NCI-H1436 treated with DMSO at 0.1 percent for 48 hours (cell line): ENCODE measurements at regions not wholly inside any gene's neighbourhood (a gene's known extent, or its start where the extent isn't known, plus 50 kb on each side); places are given as distances from the start of the nearest gene placed in this dataset.

Experiments
- DNase-seq: peaks from one replicate; lab custom pipeline; 2025; lab: John Stamatoyannopoulos, UW

GRCh38 chr2:78585871-78586270 lies 439.6 kb upstream of the REG3G start:
- no peak for DNase-seq

DNA sequence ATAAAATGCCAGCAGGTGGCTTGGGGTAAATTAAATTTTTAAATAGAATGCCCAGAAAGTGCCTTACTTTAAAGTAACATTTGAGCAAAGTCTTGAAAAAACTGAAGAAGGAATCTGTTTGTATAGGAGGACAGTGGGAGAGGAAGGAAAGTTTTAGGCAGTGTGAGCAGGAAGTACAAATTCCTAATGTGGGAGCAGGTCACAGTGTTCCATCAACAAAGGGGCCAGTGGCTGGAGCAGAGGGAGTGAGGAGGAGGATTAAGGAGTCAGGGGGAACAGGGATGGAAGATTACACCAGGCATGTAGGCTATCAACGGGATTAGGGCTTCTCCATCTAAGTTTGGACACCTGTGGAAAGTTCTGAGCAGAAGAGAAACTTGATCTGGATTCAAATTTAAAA lies 439.2 kb upstream of the REG3G start:
- no peak for DNase-seq

DNA sequence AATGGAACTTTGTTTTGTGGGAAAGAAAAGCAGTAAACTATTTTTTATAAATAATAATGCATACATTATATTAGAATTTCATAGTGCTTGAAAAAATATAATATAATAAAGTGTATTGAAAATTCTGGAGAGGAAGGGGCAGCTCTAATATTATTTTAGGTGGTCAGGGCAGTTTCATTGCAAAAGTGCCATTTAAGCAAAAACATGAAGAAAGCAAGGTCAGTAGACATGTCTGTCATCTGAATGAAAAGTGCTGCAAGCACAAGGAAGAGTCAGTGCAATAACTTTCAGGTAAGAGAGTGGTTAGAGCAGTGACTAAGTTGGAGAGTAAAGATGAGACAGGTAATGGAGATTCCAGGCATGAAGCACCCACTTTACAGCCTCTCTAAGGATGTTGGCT lies 435.6 kb upstream of the REG3G start:
- no peak for DNase-seq

DNA sequence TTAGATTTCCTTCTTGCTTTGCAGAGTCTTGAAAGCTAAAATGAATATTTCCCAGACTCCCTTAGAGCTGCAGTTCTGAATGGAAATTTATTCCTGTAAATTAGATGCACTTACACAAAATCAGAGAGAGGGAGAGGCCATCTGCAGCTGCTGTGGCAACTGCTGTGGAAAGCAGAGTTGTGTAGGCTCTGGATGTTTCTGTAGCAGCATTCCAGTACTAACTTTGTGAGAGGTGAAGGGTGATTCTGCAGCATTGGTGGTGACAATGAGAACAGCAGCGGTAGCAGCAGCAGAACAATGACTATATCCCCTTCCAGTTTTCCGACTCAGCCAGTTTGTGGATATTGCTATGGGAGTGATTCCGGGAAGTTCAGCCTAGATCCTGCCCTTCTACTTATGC lies 433.0 kb upstream of the REG3G start:
- DNase-seq, result no peak

DNA sequence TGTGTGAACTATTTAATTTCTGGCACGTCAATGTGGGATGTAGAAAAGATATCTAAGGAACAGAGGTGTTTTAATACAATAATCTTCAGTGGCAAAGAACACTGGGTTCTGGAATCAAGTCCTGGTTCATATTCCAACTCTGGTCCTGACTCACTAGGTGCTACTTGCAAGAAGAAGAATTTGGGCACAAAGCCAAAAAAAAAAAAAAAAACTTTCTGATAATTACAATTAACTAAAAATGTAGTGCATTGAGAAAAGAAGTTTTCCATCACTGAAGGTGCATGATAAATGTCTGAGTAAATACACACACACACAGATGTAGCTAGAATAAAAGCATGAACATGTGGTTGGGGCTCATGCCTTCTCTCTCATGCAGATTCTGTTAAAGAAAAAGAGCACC lies 424.4 kb upstream of the REG3G start:
- DNase-seq, result no peak

DNA sequence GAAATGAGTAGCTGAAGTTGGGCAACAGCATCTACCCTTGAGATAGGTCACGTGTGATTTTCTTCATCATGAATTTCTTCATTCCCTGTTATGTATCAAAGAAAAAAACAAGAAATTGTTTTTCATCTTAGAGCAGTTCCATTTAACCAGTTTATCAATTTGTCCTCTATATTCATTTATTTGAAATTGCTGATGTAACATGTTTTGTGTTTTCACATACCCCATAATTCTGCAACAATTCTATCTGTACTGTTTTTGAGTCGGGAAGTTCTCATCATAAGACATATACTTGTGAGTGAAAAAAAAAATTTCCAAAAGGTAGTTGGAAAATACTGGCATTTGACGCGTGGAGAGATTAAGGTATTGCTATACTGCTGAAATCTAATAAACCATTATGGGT lies 422.6 kb upstream of the REG3G start:
- no peak for DNase-seq

GRCh38 chr2:78606895-78607294 lies 418.6 kb upstream of the REG3G start:
- no peak for DNase-seq

- no peak for DNase-seq
These were observed 410.8 kb upstream of the REG3G start for GRCh38 chr2:78614726-78615125.

DNA sequence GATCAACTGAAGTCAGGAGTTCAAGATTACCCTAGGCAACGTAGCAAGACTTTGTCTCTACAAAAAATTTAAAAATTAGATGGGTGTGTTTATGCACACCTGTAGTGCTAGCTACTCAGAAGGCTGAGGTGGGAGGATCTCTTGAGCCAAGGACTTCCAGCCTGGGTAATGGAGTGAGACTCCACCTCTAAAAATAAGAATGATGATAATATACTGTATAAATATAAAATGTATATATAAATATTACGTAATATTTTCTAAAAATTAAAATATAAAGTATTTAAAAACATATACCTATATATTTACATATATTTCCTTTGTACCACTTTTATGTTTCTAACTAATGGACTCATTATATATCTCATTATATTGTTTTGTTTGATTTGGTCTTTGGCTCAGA lies 409.5 kb upstream of the REG3G start:
- DNase-seq, result no peak

GRCh38 chr2:78634425-78634824 lies 391.1 kb upstream of the REG3G start:
- no peak for DNase-seq

DNA sequence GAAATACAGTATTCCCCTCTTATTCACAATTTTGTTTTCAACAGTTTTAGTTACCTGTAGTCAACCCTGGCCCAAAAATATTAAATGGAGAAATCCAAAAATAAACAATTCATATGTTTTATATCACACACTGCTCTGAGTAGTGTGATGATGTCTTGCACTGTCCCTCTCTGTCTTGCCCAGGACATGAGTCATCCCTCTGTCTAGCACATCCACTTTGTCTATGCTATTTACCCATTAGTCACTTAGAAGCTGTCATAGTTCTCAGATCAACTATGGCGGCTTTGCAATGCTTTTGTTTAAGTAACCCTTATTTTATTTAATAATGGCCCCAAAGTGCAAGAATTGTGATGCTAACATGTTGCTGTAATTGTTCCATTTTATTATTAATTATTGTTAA lies 380.6 kb upstream of the REG3G start:
- no peak for DNase-seq

DNA sequence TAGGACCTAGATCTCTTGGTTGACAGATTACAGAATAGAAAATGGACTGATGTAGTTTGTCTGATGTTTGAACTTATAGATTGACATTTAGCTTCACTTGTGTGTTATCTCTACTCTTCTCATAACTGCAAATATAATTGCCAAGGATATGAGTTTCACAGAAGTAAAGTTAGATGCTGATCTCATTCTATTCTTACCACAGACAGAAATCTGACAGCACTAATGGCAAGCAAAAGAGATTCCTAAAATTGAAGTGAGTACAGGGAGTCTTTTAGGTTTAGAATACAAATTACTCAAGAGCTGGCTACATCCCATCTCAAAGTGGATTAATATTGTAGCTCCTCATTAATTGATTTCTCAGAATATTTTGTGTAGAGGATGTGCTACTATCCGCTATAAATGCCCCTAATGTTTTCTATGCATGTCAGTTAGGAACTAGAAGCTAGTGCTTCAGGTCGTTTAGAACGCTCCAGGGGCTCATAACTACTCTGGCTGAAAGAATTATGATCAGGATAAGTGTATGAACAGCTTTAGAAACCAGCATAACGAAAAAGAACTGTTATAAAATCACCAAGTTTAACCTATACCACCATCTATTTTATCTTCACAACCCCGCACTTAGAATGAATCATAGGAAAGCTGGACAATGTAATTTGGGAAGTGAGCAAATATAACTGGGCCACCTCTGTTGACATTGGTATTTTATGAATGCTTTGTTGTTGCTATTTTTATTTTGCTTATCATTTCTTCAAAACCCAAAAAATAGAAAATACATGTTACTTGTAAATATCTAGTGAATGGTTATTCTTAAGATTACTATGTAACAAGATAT lies 378.8 kb upstream of the REG3G start:
- DNase-seq, result no peak

- DNase-seq, result no peak
These were observed 376.9 kb upstream of the REG3G start for GRCh38 chr2:78648558-78648957.

DNA sequence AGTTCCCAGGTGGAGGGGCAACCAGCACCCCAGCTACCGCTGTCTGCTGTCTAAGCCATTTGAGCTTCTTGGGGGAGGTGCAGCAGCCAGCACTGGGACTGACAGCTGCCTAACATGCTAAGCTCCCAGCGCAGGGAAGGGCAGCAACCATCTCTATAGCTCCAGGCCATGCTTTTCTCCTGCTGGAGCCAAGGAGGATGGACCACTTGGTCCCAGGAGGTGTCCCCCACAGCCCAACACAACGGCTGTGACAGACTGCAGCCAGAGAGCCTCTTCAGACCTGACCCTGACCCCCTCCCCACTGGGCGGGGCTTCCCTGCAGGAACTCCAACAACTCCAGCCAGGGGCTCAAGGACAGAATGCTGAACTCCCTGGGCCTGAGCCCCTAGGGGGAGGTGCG lies 370.6 kb upstream of the REG3G start:
- no peak for DNase-seq

DNA sequence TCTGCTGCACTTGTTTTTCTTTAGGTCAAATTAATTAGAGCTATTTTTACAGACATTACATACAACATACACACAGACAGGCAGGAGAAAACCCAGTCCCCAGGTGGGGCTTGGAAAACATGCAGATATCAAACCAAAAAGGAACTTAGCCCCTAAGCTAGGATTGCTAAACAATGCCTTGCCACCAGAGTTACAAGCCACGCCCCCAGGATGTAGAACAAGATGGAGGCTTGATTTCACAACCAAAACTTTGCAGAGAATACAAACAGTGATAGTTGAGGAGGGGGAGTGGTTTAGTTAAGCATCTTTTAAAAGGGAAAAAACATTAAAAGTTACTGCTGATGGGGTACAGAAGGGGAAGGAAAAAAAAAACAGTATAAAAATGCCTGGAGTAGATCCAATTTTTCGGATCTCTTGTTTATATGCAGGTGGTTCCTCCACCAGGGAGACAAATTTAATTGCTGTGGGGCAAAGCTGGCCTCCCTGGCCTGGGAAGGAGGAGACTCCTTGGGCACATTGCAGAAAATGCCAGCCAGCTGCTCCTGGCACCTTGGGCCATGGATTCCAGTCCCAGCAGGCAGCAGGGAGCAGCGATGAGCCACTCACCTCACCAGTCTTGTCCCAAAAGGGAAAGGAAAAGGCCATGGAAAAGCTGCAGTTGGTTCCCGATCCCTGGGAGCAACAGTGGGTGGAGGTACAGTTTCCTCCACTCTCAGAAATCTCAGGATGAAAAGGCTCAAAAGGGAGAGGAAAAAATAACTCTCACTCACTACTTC lies 348.4 kb upstream of the REG3G start:
- DNase-seq, result no peak

- no peak for DNase-seq
These were observed 347.7 kb upstream of the REG3G start for GRCh38 chr2:78677774-78678173.

DNA sequence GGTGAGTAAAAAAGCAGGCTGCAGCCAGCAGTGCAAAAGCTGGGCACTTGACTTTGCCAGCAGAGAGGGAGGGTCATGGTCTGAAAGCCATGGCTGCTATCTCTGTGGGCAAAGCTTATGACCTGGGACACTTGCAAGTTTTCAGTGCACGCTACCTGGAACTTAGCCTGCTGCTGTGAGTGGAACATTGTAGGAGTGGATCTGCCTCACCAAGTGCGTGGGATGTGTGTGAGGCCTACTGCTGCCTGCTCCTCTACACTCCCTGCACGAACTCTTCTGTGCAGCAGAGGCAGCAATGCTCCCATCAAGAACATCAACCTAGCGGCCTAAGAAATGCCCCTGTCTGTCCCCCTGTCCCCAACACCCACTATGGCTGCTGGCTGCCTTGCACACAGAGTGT lies 344.1 kb upstream of the REG3G start:
- DNase-seq, result no peak

DNA sequence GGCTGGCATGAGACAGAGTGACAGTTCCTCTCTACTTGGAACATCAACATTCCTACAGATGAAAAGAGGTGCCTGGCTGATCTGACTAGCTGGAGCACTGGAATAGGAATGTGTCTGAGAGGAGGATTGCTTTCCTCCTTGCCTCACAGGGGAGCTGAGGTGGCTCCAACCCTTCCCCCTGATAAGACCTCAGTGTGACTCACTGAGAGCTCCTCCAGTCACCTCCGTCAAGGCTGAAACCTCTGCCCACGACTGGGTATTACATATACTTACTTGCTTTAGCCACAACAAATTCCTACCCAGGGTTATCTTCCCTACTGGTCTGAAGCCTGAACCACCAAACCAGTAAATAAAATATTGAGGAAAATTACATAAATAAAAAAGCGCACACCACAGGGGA lies 342.7 kb upstream of the REG3G start:
- DNase-seq, result no peak

GRCh38 chr2:78686625-78687153 lies 338.8 kb upstream of the REG3G start:
- DNase-seq, result no peak

GRCh38 chr2:78699696-78700095 lies 325.8 kb upstream of the REG3G start:
- no peak for DNase-seq

GRCh38 chr2:78701546-78701945 lies 324.0 kb upstream of the REG3G start:
- DNase-seq, result no peak

GRCh38 chr2:78707776-78708386 lies 317.6 kb upstream of the REG3G start:
- no peak for DNase-seq
